ENCODE measurements at regions not wholly inside any gene's neighbourhood (a gene's known extent, or its start where the extent isn't known, plus 50 kb on each side); places are given as distances from the start of the nearest gene placed in this dataset.
"Not testable (repeated sequence)": the region's sequence is repeated elsewhere in the genome, so short reads cannot be mapped to it uniquely, and the experiment has no call there.

DNA sequence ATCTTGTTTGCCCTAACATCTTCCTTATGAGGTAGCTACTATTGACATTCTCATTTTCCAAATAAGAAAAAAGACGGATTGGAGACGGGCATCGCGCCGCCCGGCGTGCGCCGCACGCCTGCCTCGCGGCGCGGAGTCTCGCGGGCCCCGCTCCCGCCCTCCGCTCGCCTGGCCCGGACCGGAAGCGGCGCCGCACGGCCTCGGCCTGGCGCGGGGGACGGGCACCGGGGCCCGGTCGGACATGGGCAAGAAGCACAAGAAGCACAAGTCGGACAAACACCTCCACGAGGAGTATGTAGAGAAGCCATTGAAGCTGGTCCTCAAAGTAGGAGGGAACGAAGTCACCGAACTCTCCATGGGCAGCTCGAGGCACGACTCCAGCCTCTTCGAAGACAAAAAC, 112.0 kb downstream of the IL12A start:
- ATAC-seq (ENCODE audit: low read depth) (no peak), DNase-seq (no peak)
- Histone ChIP-seq H2BK20ac (ENCODE audit: low read depth, low read length) (no peak overlapping the region), H3K9me1 (ENCODE audit: insufficient read depth, low read length) (no peaks in the 10 kb centered on the region), H3K23ac (ENCODE audit: low read depth, low read length) (no peak overlapping the region), H4K8ac (ENCODE audit: low read depth in 2 of 2, low read length in 2 of 2) (no peak overlapping the region), H2BK15ac (ENCODE audit: low read depth, low read length) (no peak overlapping the region), H3K4me1 (ENCODE audit: control insufficient read depth, insufficient read depth, low read length) (no peaks in the 10 kb centered on the region), H3K14ac (replicated peaks; ENCODE audit: low read depth, low read length) (no peak overlapping the region), H3K18ac (ENCODE audit: low read depth, low read length) (no peak overlapping the region), H3K27me3 (ENCODE audit: control insufficient read depth, insufficient read depth, low read length) (peaks cover 3% of the 10 kb centered on the region), H2AFZ (replicated peaks; ENCODE audit: low read length, poor library complexity) (no peak overlapping the region), H3K4me3 (ENCODE audit: insufficient read depth, low read depth, low read length) (no peak overlapping the region), H2BK120ac (ENCODE audit: low read depth, low read length) (no peak overlapping the region), H4K91ac (ENCODE audit: insufficient read depth, low read depth, low read length) (no peak overlapping the region), H4K5ac (ENCODE audit: low read depth, low read length) (no peak overlapping the region), H3K4me2 (ENCODE audit: low read depth, low read length) (no peak overlapping the region), H2AK9ac (replicated peaks; ENCODE audit: low read depth, low read length, poor library complexity) (no peak overlapping the region), H3K79me1 (ENCODE audit: low read depth in 1 of 2, low read length in 2 of 2) (no peaks in the 10 kb centered on the region), H2BK5ac (ENCODE audit: low read depth, low read length, poor library complexity, severe bottlenecking) (no peak overlapping the region), H3K4ac (ENCODE audit: low read depth, low read length) (no peak overlapping the region), H3K36me3 (ENCODE audit: control insufficient read depth, insufficient read depth, low read length) (no peaks in the 10 kb centered on the region), H3K9ac (ENCODE audit: low read depth, low read length) (no peak overlapping the region), H2AK5ac (ENCODE audit: low read depth, low read length) (no peak overlapping the region), H3K27ac (ENCODE audit: insufficient read depth, low read length) (no peak overlapping the region), H3K56ac (ENCODE audit: extremely low read depth, insufficient read depth, low read length) (no peak overlapping the region), H3K9me3 (ENCODE audit: control insufficient read depth, insufficient read depth, low read length) (no peaks in the 10 kb centered on the region), H4K20me1 (ENCODE audit: insufficient read depth, low read length) (no peaks in the 10 kb centered on the region)
- POLR2A ChIA-PET (ENCODE audit: unreplicated experiment) = no interaction called here
- 95% methylated on average over 33 of the region's 40 CpGs; no CpG with 5 or more reads in 1 of the 2 experiments for WGBS, 2 experiments (ENCODE audit: extremely low coverage in 2 of 2, insufficient read length in 1 of 2)
- in situ Hi-C loops (cut with MboI; ENCODE audit: low sequenced_read_pairs) (no loop called here), dilution Hi-C loops (cut with HindIII; ENCODE audit: low sequenced_read_pairs, unreplicated experiment) (no loop called here), intact Hi-C loops (cut with micrococcal nuclease) (no loop called here)
- no TSS peak for BruUV-seq (replicated peaks)
- CTCF ChIA-PET = no interaction called here
- TF ChIP-seq POLR2A (IDR thresholded peaks at IDR 0.05; ENCODE audit: low read depth, low read length) = no peak
- no peak for TF ChIP-seq CTCF (conservative IDR thresholded peaks at IDR 0.05; ENCODE audit: low read depth, low read length)
- no peak for TF ChIP-seq FOS (IDR thresholded peaks at IDR 0.05; ENCODE audit: low read depth, low read length)
- no peak for TF ChIP-seq RAD21 (IDR thresholded peaks at IDR 0.05; ENCODE audit: low read length)

DNA sequence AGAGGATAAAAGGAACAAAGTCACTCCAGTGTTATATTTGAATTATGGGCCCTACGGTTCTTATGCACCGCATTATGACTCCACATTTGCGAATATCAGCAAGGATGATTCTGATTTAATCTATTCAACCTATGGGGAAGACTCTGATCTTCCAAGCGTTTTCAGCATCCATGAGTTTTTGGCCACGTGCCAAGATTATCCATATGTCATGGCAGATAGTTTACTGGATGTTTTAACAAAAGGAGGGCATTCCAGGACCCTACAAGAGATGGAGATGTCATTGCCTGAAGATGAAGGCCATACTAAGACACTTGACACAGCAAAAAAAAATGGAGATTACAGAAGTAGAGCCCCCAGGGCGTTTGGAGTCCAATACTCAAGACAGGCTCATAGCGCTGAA, 113.4 kb downstream of the IL12A start:
- H2AFZ ChIP-seq (replicated peaks; ENCODE audit: low read length, poor library complexity); H3K27ac ChIP-seq (ENCODE audit: insufficient read depth, low read length); POLR2A ChIA-PET (ENCODE audit: unreplicated experiment); H2BK15ac ChIP-seq (ENCODE audit: low read depth, low read length); H3K4me3 ChIP-seq (ENCODE audit: insufficient read depth, low read depth, low read length); H4K5ac ChIP-seq (ENCODE audit: low read depth, low read length); in situ Hi-C loops (cut with MboI; ENCODE audit: low sequenced_read_pairs); H2BK120ac ChIP-seq (ENCODE audit: low read depth, low read length); H3K4me2 ChIP-seq (ENCODE audit: low read depth, low read length); H4K8ac ChIP-seq (ENCODE audit: low read depth in 2 of 2, low read length in 2 of 2); CTCF ChIA-PET; intact Hi-C loops (cut with micrococcal nuclease); H3K14ac ChIP-seq (replicated peaks; ENCODE audit: low read depth, low read length); H3K27me3 ChIP-seq (ENCODE audit: control insufficient read depth, insufficient read depth, low read length); H2AK5ac ChIP-seq (ENCODE audit: low read depth, low read length); H3K4me1 ChIP-seq (ENCODE audit: control insufficient read depth, insufficient read depth, low read length); H3K36me3 ChIP-seq (ENCODE audit: control insufficient read depth, insufficient read depth, low read length); H3K79me1 ChIP-seq (ENCODE audit: low read depth in 1 of 2, low read length in 2 of 2); H3K23ac ChIP-seq (ENCODE audit: low read depth, low read length); H2BK5ac ChIP-seq (ENCODE audit: low read depth, low read length, poor library complexity, severe bottlenecking); H4K91ac ChIP-seq (ENCODE audit: insufficient read depth, low read depth, low read length); H3K56ac ChIP-seq (ENCODE audit: extremely low read depth, insufficient read depth, low read length); H3K9ac ChIP-seq (ENCODE audit: low read depth, low read length); dilution Hi-C loops (cut with HindIII; ENCODE audit: low sequenced_read_pairs, unreplicated experiment); H3K9me1 ChIP-seq (ENCODE audit: insufficient read depth, low read length); H3K4ac ChIP-seq (ENCODE audit: low read depth, low read length); H2BK20ac ChIP-seq (ENCODE audit: low read depth, low read length); H3K9me3 ChIP-seq (ENCODE audit: control insufficient read depth, insufficient read depth, low read length); ATAC-seq (ENCODE audit: low read depth); H2AK9ac ChIP-seq (replicated peaks; ENCODE audit: low read depth, low read length, poor library complexity); H4K20me1 ChIP-seq (ENCODE audit: insufficient read depth, low read length); BruUV-seq (replicated peaks); H3K18ac ChIP-seq (ENCODE audit: low read depth, low read length); DNase-seq: not testable (repeated sequence)
- 79% methylated on average over 2 of the region's 7 CpGs; no CpG with 5 or more reads in 1 of the 2 experiments for WGBS, 2 experiments (ENCODE audit: extremely low coverage in 2 of 2, insufficient read length in 1 of 2)

Data from IMR-90 (cell line).